IMR-90 (cell line): ENCODE measurements at regions not wholly inside any gene's neighbourhood (a gene's known extent, or its start where the extent isn't known, plus 50 kb on each side); places are given as distances from the start of the nearest gene placed in this dataset.
"Not testable (repeated sequence)": the region's sequence is repeated elsewhere in the genome, so short reads cannot be mapped to it uniquely, and the experiment has no call there.

Experiments used
- ATAC-seq: fragments of 200-7000 bp; cut with Tn5 transposase; 2 replicates; pipeline ENCODE4 v1.9.1; 2020; ENCODE audit warnings: low read depth, mild to moderate bottlenecking, moderate library complexity
- BruUV-seq: library from RNA; stranded (reverse); fragments of 400-500 nt; replicated peaks from 2 replicates; lab custom pipeline; 2021; lab: Mats Ljungman, UMichigan
- CTCF ChIA-PET: fragments of 300-600 bp; formaldehyde crosslinking; extraction: SDS; loops from one replicate; lab custom pipeline; 2021; ENCODE audit warnings: antibody characterized with exemption; lab: Yijun Ruan, JAX
- POLR2A ChIA-PET: fragments of 300-600 bp; sonication (Branson Sonifier 250); formaldehyde crosslinking; loops from one replicate; lab custom pipeline; 2022; ENCODE audit warnings: antibody characterized with exemption; ENCODE audit not compliant: unreplicated experiment; lab: Charles Lee
- DNase-seq: peaks from one replicate; pipeline ENCODE4 v3.0.0; 2013
- H2AFZ ChIP-seq: replicated peaks from 2 replicates; pipeline ENCODE3; 2013; ENCODE audit warnings: low read length, mild to moderate bottlenecking; ENCODE audit not compliant: poor library complexity
- H2AK5ac ChIP-seq: 2 replicates; pipeline ENCODE4 v1.6.1; 2013; ENCODE audit warnings: low read depth, low read length, inconsistent platforms
- H2AK9ac ChIP-seq: replicated peaks from 2 replicates; pipeline ENCODE3; 2013; ENCODE audit warnings: mild to moderate bottlenecking, low read depth, low read length, moderate library complexity; ENCODE audit not compliant: poor library complexity
- H2BK120ac ChIP-seq: 2 replicates; pipeline ENCODE4 v1.6.1; 2013; ENCODE audit warnings: low read depth, low read length, inconsistent platforms
- H2BK15ac ChIP-seq: 3 replicates; pipeline ENCODE4 v1.6.1; 2013; ENCODE audit warnings: low read depth, low read length, inconsistent platforms
- H2BK20ac ChIP-seq: 2 replicates; pipeline ENCODE4 v1.6.1; 2013; ENCODE audit warnings: low read depth, mild to moderate bottlenecking, inconsistent platforms, low read length, moderate library complexity
- H2BK5ac ChIP-seq: 2 replicates; pipeline ENCODE4 v1.6.1; 2013; ENCODE audit warnings: mild to moderate bottlenecking, low read depth, low read length, inconsistent platforms; ENCODE audit not compliant: poor library complexity, severe bottlenecking
- H3K14ac ChIP-seq: replicated peaks from 2 replicates; pipeline ENCODE4 v1.6.1; 2013; ENCODE audit warnings: low read depth, low read length, inconsistent platforms
- H3K18ac ChIP-seq: 2 replicates; pipeline ENCODE4 v1.6.1; 2013; ENCODE audit warnings: low read depth, low read length, control low read depth
- H3K23ac ChIP-seq: 2 replicates; pipeline ENCODE4 v1.6.1; 2013; ENCODE audit warnings: low read depth, low read length, inconsistent platforms
- H3K27ac ChIP-seq: 2 replicates; pipeline ENCODE4 v1.5.1; 2013; ENCODE audit warnings: mild to moderate bottlenecking, control low read depth, low read length; ENCODE audit not compliant: insufficient read depth
- H3K27me3 ChIP-seq: 2 replicates; pipeline ENCODE4 v1.6.1; 2013; ENCODE audit warnings: low read length; ENCODE audit not compliant: control insufficient read depth, insufficient read depth
- H3K36me3 ChIP-seq: 2 replicates; pipeline ENCODE4 v1.6.1; 2013; ENCODE audit warnings: low read length, mixed read lengths; ENCODE audit not compliant: control insufficient read depth, insufficient read depth
- H3K4ac ChIP-seq: 2 replicates; pipeline ENCODE4 v1.6.1; 2013; ENCODE audit warnings: low read depth, low read length, inconsistent platforms
- H3K4me1 ChIP-seq: 2 replicates; pipeline ENCODE4 v1.6.1; 2013; ENCODE audit warnings: low read length, mixed read lengths; ENCODE audit not compliant: control insufficient read depth, insufficient read depth
- H3K4me2 ChIP-seq: 2 replicates; pipeline ENCODE4 v1.6.1; 2013; ENCODE audit warnings: low read depth, mild to moderate bottlenecking, control low read depth, low read length, moderate library complexity
- H3K4me3 ChIP-seq: 2 replicates; pipeline ENCODE4 v1.5.1; 2013; ENCODE audit warnings: low read depth, mild to moderate bottlenecking, control low read depth, low read length, moderate library complexity; ENCODE audit not compliant: insufficient read depth
- H3K56ac ChIP-seq: 2 replicates; pipeline ENCODE4 v1.6.1; 2013; ENCODE audit warnings: low read length, inconsistent platforms; ENCODE audit not compliant: insufficient read depth; ENCODE audit errors: extremely low read depth
- H3K79me1 ChIP-seq, 2 experiments: 2 replicates each; pipeline ENCODE4 v1.6.1; 2013; ENCODE audit warnings: low read length in 2 of 2, inconsistent platforms in 1 of 2, low read depth in 1 of 2
- H3K9ac ChIP-seq: 2 replicates; pipeline ENCODE4 v1.6.1; 2013; ENCODE audit warnings: low read depth, low read length, control low read depth
- H3K9me1 ChIP-seq: 2 replicates; pipeline ENCODE4 v1.6.1; 2013; ENCODE audit warnings: low read length, inconsistent platforms; ENCODE audit not compliant: insufficient read depth
- H3K9me3 ChIP-seq: 2 replicates; pipeline ENCODE4 v1.6.1; 2013; ENCODE audit warnings: low read length; ENCODE audit not compliant: control insufficient read depth, insufficient read depth
- H4K20me1 ChIP-seq: 2 replicates; pipeline ENCODE4 v1.6.1; 2013; ENCODE audit warnings: low read length, inconsistent platforms; ENCODE audit not compliant: insufficient read depth
- H4K5ac ChIP-seq: 2 replicates; pipeline ENCODE4 v1.6.1; 2013; ENCODE audit warnings: mild to moderate bottlenecking, low read depth, low read length, control low read depth
- H4K8ac ChIP-seq, 2 experiments: 2 replicates each; pipeline ENCODE4 v1.6.1; 2013; ENCODE audit warnings: low read depth in 2 of 2, low read length in 2 of 2, control low read depth in 1 of 2, inconsistent platforms in 1 of 2
- H4K91ac ChIP-seq: 2 replicates; pipeline ENCODE4 v1.6.1; 2013; ENCODE audit warnings: low read depth, low read length, inconsistent platforms; ENCODE audit not compliant: insufficient read depth
- WGBS, 2 experiments: methylation state at CpG; one replicate each; pipeline versions ENCODE4 v1.1.5 to v1.1.7; 2013; ENCODE audit warnings: missing lambda C conversion rate in 2 of 2; ENCODE audit not compliant: insufficient read length in 1 of 2; ENCODE audit errors: extremely low coverage in 2 of 2; 5-methylcytosine and 5-hydroxymethylcytosine counted together
- dilution Hi-C: fragments of 300-500 bp; cut with HindIII; formaldehyde crosslinking; loops from one replicate; pipeline ENCODE4 v1.14.3; 2018; ENCODE audit warnings: low sequenced_read_pairs; ENCODE audit not compliant: unreplicated experiment
- in situ Hi-C: fragments of 300-500 bp; cut with MboI; formaldehyde crosslinking; loops from 3 replicates; pipeline ENCODE4 v1.14.3; 2019; ENCODE audit warnings: low sequenced_read_pairs, inconsistent platforms, mixed read lengths
- intact Hi-C: fragments of 100-400 bp; cut with micrococcal nuclease; formaldehyde crosslinking; loops from 2 replicates; pipeline ENCODE4 v1.10.0; 2022

- H2AK5ac ChIP-seq, H2AFZ ChIP-seq, H3K4me1 ChIP-seq, ATAC-seq, H3K23ac ChIP-seq, DNase-seq, H3K9ac ChIP-seq, H3K36me3 ChIP-seq, H4K91ac ChIP-seq, H2BK20ac ChIP-seq, H2BK5ac ChIP-seq, H2BK120ac ChIP-seq, H3K9me3 ChIP-seq, CTCF ChIA-PET, H4K5ac ChIP-seq, H4K20me1 ChIP-seq, H3K9me1 ChIP-seq, H3K4me2 ChIP-seq, dilution Hi-C loops, BruUV-seq, H3K14ac ChIP-seq, H3K18ac ChIP-seq, H3K27ac ChIP-seq, H3K79me1 ChIP-seq, H2BK15ac ChIP-seq, intact Hi-C loops, in situ Hi-C loops, H4K8ac ChIP-seq, POLR2A ChIA-PET, H2AK9ac ChIP-seq, H3K27me3 ChIP-seq, H3K4me3 ChIP-seq, H3K56ac ChIP-seq, H3K4ac ChIP-seq: not testable (repeated sequence)
- WGBS, 2 experiments: no CpG with 5 or more reads among the region's 1 CpG
These were observed 603.1 kb downstream of the CDY1 start for GRCh38 chrY:26224974-26225373.

DNA sequence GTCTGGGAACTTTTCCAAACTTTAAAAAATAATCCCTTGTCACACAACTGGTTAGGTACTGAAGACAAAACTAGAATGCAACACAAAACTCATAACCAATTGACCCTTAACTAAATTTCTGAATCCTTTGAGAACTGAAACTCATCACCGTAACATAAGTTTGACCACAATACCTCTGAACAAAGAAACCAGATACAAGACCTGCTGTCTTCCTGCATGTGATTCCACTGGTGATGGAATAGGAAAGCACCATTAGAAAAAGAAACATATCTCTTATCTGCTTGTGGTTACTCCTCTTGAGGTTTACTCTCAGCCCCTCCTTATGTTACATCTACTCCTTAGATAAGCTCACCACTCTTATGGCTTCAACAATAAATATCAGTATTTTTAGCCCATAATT lies 603.6 kb downstream of the CDY1 start:
- H3K4me1 ChIP-seq, H3K9me3 ChIP-seq, H2BK15ac ChIP-seq, H2AK5ac ChIP-seq, H2BK20ac ChIP-seq, H3K27me3 ChIP-seq, H3K18ac ChIP-seq, POLR2A ChIA-PET, H2BK5ac ChIP-seq, CTCF ChIA-PET, H3K27ac ChIP-seq, H4K91ac ChIP-seq, H3K4ac ChIP-seq, H4K20me1 ChIP-seq, H3K36me3 ChIP-seq, H3K4me2 ChIP-seq, H3K9me1 ChIP-seq, H3K4me3 ChIP-seq, H3K14ac ChIP-seq, H2AFZ ChIP-seq, H3K9ac ChIP-seq, BruUV-seq, H2AK9ac ChIP-seq, H3K56ac ChIP-seq, in situ Hi-C loops, intact Hi-C loops, H3K79me1 ChIP-seq, DNase-seq, H3K23ac ChIP-seq, H4K8ac ChIP-seq, H4K5ac ChIP-seq, H2BK120ac ChIP-seq, ATAC-seq, dilution Hi-C loops: not testable (repeated sequence)
- WGBS, 2 experiments: no CpG with 5 or more reads among the region's 1 CpG
